GM19468 (cell line): ENCODE measurements at regions not wholly inside any gene's neighbourhood (a gene's known extent, or its start where the extent isn't known, plus 50 kb on each side); places are given as distances from the start of the nearest gene placed in this dataset.
"Not testable (repeated sequence)": the region's sequence is repeated elsewhere in the genome, so short reads cannot be mapped to it uniquely, and the experiment has no call there.

Source experiments
- ATAC-seq: cut with Tn5 transposase; IDR thresholded peaks from one replicate; pipeline ENCODE4 v1.9.1; 2021; ENCODE audit warnings: mild to moderate bottlenecking, moderate library complexity, moderate number of reproducible peaks; ENCODE audit not compliant: unreplicated experiment; ENCODE audit errors: extremely low read depth

GRCh38 chr19:28710278-28710677 is 502.7 kb downstream of the UQCRFS1 start:
- no peak for ATAC-seq

- ATAC-seq, result no peak
Measured at GRCh38 chr19:28706693-28707092, 506.3 kb downstream of the UQCRFS1 start.

GRCh38 chr19:28705008-28705407 is 507.9 kb downstream of the UQCRFS1 start:
- no peak for ATAC-seq

GRCh38 chr19:28703400-28703956 is 509.5 kb downstream of the UQCRFS1 start:
- ATAC-seq, result no peak

GRCh38 chr19:28701491-28701890 is 511.5 kb downstream of the UQCRFS1 start:
- no peak for ATAC-seq

- no peak for ATAC-seq
Measured at GRCh38 chr19:28700176-28700575, 512.8 kb downstream of the UQCRFS1 start.

GRCh38 chr19:28697308-28697707 is 515.6 kb downstream of the UQCRFS1 start:
- no peak for ATAC-seq

GRCh38 chr19:28694812-28695211 is 518.1 kb downstream of the UQCRFS1 start:
- ATAC-seq, result no peak

- ATAC-seq, result no peak
Measured at GRCh38 chr19:28691683-28692082, 521.3 kb downstream of the UQCRFS1 start.

GRCh38 chr19:28689464-28689863 is 523.5 kb downstream of the UQCRFS1 start:
- ATAC-seq, result not testable (repeated sequence)

- ATAC-seq, result no peak
Measured at GRCh38 chr19:28687296-28687695, 525.7 kb downstream of the UQCRFS1 start.

- ATAC-seq, result no peak
Measured at GRCh38 chr19:28686756-28687155, 526.2 kb downstream of the UQCRFS1 start.

- no peak for ATAC-seq
Measured at GRCh38 chr19:28685802-28686201, 527.1 kb downstream of the UQCRFS1 start.

- ATAC-seq, result not testable (repeated sequence)
Measured at GRCh38 chr19:28685077-28685476, 527.9 kb downstream of the UQCRFS1 start.

GRCh38 chr19:28680111-28680510 is 532.8 kb downstream of the UQCRFS1 start:
- no peak for ATAC-seq

- ATAC-seq, result no peak
Measured at GRCh38 chr19:28670836-28671235, 542.1 kb downstream of the UQCRFS1 start.

- no peak for ATAC-seq
Measured at GRCh38 chr19:28669804-28670203, 543.1 kb downstream of the UQCRFS1 start.

- no peak for ATAC-seq
Measured at GRCh38 chr19:28667348-28667977, 545.5 kb downstream of the UQCRFS1 start.

- ATAC-seq, result no peak
Measured at GRCh38 chr19:28665748-28666147, 547.2 kb downstream of the UQCRFS1 start.

GRCh38 chr19:28656644-28657043 is 556.3 kb downstream of the UQCRFS1 start:
- ATAC-seq, result no peak

GRCh38 chr19:28655054-28655453 is 557.9 kb downstream of the UQCRFS1 start:
- no peak for ATAC-seq

GRCh38 chr19:28652765-28653164 is 560.2 kb downstream of the UQCRFS1 start:
- no peak for ATAC-seq
